Astrocyte of the hippocampus (primary cell): ENCODE measurements at regions not wholly inside any gene's neighbourhood (a gene's known extent, or its start where the extent isn't known, plus 50 kb on each side); places are given as distances from the start of the nearest gene placed in this dataset.
A peak's percentile ranks its signal among the peaks of the same experiment; 100 is the strongest.

Source experiments
- DNase-seq: peaks from one replicate; pipeline ENCODE4 v3.0.0; 2011; ENCODE audit warnings: low read depth, low spot score

DNA sequence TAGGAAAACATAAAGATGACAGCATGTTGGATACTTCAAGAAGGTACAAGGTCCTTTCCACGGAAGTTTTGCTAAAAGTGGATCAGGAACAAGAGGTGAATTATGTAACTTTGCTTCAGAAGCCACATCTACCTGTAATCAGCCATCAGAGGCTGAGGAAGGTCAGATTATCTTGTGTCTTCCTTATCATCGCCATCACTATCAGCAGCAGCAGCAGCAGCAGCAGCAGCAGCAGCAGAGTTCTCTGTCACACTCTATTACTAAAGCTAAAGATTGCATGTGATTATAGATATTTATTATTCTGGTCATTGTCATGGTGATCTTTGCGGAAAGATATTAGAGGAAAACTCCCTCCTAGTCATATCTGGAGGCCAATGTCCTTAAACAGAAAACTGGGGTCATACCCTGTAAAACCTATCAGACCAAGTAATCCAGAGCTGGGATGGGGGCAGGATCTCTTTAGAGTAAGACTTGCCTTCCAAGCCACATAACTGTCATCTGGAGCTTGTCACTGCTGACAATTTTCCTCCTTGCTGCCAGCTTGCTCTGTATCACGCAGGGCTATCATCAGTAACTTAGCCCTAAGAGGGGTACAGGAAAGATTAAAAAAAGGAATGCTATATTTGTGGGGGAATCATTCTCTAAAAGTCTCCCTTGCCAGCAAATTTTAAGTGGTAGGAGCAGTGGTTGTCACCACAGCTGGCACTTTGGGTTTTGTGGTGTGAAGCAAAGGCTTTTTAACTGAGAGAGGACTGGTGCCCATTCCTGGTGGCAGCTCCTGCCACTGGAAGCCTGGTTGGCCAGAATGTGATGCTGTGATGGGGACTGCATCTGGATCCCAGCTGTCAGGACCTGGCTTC is 130.9 kb upstream of the RASGRP1 start:
- DNase-seq, result no peak

DNA sequence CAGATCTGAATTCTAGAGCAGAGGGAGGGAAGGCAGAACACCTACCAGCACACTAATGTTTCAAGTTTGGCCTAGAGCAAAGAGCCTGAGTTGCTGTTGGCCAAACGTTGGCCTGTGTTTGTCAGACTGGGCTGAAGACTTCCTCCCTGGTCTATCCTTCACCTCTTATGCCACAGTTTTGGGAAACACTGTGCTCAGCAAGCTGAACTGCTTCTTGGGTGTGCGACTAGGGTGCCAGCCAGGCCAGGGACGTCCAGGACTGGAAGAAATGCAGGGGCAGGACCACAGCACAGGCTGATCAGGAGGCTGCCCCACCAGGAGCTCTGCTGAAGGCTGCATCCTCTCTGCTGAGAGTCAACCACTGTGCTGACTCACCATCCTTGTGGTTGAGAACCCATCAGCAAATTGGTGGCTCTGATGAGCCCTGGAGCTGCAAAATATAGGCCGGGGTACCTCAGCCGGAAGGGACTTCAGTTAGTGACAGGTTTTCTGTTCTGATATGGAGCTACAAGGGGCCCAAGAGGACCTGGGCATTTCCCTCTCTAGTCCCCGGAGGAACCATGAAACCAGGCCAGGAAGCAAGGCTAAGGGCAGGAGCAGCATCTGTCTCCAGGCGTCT is 131.6 kb upstream of the RASGRP1 start:
- peak; percentile 56 for DNase-seq

DNA sequence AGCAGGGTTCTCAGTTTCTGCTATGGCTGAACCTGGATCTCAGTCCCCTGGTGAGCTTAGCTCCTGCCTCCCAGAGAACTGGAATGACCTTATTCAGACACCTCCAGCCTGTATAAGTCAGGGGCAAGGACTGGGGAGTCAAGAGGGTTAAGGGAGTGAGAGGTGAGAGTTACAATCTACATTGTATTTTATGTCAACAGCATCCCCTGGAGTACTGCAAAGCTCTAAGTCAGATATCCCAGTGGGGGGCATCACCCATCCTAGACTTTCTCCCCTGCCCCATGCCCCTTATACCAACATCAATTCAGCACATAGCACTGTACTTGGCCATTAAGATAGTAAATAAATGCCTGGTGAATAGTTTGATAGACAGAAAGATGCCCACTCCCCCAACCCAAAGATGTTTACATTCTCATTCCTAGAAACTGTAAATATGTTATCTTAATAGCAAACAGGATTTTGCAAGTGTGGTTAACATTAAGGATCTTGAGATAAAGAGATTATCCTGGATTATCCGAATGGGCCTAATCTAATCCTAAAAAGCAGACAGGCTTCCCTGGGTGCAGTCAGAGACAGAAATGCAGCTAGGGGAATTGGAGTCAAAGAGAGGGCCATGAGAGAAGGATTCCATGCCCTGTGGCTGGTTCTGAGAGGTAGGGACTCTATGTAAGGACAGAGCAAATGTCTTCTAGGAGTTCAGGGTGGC is 132.3 kb upstream of the RASGRP1 start:
- DNase-seq, result no peak

DNA sequence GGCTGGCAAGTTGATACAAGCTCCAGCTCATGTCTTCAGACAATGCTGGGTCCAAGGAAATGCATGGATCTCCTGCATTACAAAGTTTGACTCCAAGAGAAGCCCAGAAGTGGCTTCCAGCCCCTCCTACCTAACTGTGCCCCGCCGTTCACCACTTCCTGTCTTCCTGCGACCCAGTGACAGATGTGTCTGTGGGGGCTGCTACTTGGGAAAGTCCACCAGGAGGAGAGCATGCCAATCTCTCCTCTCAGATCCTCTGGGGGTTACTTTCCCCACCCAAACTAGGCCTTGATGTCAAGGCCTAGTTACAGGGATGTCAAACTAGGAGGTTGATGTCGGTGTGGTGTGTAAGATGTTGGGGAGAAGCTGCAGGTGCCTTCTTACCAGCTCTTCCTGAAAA is 133.6 kb upstream of the RASGRP1 start:
- DNase-seq, result no peak

DNA sequence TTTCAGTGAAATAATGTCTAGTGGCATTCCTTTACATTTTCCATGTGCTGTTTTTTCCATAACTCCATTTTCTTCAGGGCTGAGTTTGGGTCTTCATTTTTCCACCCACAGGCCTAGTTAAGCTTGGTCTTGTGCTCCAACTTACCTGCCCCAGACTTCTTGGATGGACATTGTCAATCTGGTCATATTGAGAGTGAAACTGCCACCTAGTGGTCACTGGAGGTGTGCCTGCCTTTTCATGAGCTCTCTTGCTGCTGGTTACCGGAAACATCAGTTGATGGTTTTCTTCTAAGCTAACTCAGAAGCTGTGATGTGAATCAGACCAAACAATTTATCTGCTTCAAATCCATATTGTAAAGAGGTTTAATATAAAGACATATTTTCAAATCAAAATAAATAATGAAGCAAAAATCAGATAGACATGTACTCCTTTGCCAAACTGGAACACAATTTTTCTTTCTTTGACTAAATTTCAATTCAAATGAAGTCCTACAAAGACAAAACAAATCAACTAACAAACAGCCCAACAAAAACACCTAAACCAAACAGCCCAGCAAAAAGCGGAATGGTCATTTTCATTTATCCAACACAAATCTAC is 135.1 kb upstream of the RASGRP1 start:
- DNase-seq, result peak; percentile 75

DNA sequence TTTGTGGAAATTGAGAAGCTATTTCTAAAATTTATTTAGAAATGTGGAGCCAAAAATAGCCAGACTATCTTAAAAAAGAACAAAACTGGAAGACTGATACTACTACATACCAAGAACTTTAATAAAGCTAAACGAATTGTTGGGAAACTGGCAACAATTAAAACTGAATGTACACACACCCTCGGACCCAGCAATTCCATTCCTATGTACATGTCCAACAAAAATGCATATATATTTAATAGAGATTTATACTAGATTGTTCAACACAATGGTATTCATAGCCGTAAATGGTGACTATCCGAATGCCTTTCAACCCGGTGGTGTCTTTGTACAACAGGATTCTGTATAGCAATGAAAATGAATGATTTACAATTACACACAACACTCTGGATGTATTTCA is 136.5 kb upstream of the RASGRP1 start:
- DNase-seq, result no peak

DNA sequence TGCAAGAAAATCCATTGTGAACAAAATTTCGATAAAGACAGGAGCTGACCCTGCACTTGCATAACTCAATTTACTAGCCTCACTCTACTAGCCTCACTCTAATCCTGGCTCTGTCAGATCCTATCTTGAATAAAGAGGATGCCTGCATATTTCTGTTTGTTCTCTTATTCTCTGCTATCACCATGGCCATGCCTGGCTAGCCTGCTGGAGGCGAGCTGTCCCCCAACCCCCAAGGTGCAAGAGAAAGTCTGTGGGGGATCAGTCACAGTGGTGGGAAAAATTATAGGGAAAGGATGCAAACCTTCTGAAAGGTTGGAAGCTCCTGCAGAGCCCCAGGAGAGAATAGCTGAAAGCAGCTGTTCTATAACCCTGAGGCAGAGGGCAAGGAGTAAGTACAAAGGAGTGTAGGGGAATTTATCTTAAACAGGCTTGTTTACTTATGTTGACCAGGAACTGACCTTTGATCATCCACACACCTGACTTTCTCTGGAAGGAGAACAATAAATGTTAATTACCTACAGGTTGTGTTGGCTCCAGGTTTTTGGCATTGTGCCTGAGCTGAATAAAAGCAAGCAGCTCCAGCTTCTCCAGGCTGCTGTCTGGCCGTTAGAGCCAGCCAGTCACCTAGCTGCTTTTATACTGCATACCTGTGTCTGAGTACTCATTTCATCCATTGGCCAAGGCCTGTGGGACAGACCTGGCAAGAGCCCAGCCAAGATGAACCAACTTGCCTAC is 137.7 kb upstream of the RASGRP1 start:
- peak; percentile 45 for DNase-seq

DNA sequence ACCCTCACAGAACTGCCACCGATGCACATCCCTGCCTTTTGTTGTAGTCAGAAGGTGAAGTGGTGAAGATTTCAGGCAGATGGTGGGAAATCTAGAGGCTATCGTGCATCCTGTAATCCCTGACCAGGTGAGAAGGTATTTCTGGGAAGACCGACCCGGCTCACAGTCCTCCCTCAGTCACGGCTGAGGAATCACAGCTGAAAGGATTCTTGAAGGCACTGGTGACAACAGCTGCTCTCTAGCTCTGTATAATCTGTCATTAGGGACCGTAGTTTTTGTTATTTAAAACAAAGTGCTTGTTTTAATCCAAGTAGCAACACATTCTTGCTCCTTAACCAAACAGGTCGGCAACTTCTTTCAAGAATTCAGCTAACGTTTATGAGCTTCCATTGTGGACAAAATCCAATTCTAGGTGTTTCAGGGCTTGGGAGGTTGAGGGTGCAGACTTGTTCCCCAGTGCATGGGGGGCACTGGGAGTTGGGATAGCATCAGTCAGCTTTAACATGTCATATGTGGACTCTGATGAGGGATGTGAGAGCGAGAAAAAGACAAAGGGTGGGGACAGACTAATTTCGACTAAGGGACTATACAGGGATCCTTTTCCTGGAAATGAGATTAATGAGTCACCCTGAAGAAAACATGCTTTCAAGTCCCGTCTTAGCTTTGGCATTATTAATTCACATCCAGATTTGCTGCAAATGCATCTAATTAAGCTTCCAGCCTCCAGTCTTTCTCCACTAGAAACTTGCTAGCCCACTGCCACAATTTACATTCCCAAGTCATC is 141.0 kb upstream of the RASGRP1 start:
- DNase-seq, result peak; percentile 46

DNA sequence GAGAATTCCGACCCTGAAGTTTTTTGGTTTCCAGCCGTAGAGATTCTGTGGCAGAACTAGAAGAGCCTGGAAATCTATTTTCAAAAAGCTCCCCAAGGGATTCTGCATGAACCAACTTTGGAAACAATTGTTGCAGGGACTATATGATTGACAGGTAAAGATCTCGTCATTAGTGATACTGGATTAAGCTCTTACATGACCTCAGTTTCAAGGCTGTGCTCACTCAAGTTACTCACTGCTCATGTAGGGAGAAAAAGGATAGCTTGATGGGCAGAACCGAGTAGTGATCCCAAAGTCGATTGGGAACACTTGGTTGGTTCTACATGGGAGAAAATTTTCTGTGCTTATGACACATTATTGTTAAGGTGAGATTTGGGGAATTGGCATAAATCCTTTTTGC is 142.3 kb upstream of the RASGRP1 start:
- no peak for DNase-seq

DNA sequence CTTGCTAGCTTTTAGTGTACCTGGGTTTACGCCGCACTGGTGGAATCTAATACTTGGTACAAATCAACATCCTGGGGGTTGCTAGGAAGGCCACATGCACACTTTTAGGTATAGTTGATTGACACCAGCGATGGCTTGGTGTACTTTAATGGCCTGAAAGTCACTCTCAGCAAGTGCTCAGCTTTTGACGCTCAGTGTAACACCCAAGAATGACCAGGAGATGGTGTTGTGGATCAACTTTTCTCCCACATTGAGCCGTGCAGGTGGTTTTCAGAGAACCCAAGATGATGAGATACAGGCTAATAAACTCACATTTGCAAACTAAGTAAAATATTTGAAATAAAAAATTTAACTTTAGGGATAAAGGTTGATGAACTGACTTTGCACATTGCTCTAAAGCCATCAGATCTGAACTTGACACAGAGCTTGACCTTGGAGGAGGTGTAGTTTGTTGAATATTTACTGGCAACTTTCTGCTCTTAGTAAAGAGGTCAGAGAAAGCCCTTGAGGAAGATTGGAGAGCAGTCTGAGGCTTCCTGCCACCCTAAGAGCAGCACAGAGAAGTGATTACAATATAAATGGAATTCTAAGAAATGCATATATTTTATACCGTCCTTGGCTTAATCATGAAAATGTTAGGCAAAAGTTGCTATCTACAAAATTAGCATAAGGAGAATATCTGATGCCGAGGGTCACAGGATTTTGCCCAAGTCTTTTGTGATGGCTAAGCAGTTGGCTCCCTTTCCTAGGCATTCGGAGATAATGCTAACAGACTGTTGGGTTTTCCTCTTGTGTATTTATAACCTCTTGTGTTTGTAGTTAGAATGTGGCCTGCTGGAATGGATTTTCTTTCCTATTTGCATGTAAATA is 143.4 kb upstream of the RASGRP1 start:
- peak; percentile 87 for DNase-seq

DNA sequence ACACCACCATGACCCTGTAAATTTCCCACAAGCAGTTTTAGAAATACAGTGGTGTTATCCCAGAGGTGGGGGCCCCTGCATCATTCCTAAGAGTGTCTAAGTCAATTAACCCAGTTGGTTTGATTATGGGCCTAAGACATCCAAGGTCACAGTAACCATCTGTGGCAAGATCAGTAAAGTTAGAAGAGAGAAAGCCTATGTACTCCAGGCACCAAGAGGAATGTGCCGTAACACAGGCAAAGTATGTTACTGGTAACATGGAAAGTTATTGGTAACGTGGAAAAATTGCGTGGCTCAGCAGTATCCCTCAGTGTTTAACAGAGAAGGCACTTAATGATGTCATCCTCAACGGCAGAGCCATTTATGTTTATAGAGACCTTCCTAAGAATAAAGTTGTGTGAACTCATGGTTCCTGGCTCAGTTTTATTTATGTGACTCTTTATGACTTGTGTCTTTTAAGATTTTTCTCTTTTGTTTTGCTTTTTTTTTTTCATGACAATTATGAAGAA is 144.1 kb upstream of the RASGRP1 start:
- DNase-seq, result peak; percentile 30

DNA sequence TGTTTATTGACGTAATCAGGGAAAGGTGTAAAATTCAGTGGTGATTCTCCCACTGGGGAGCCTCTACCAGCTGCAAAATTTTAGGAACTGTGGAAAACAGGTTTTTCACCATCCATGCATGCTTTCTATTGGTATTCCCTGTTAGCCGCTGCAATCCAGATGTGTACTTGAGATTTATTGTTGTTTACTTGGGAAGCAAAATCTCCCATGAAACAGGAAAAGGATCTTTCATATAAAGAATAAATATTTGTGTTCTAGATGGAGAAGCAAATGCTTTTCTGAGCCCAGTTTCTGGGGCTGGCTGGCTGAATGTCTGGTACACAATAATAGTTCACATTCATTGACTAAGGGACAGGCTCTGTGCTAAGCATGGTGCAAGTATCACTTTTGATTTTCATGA is 144.6 kb upstream of the RASGRP1 start:
- DNase-seq, result no peak

DNA sequence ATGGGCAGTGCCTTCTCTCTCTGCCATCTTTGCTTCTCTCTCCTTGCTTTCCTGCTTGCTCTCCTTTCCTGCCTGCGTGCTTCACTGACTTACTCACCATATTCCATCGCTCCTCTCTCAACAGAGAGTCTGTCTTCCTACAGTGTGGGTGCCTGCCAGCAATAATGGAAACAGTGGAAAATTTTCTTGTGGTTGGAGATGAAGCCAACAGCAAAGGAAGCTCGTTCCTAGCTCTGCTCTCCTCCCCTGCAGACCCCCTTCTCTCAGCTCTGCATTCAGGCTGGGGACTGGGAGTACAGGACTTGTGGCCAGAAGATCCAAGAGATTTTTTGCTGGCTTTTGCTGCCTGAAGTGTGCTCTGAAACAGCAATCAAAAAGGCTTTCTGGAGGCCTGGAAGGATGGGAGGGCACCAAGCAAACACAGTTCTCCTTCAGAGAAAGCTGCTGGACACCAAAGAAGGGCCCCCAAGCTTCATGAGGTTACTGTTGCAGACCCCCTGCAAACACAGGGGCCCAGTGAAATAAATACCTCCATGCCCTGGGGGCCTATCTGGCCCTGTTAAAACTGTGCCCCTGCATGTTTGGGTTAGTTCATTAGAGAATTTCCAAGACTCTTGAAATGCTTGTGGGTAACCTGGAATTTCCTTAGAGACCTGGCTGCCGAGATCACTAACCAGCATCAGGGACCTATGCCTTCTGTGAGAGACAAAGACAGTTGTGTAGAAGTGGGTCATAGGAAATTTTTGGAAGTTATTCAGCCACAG is 149.9 kb upstream of the RASGRP1 start:
- peak; percentile 97 for DNase-seq

DNA sequence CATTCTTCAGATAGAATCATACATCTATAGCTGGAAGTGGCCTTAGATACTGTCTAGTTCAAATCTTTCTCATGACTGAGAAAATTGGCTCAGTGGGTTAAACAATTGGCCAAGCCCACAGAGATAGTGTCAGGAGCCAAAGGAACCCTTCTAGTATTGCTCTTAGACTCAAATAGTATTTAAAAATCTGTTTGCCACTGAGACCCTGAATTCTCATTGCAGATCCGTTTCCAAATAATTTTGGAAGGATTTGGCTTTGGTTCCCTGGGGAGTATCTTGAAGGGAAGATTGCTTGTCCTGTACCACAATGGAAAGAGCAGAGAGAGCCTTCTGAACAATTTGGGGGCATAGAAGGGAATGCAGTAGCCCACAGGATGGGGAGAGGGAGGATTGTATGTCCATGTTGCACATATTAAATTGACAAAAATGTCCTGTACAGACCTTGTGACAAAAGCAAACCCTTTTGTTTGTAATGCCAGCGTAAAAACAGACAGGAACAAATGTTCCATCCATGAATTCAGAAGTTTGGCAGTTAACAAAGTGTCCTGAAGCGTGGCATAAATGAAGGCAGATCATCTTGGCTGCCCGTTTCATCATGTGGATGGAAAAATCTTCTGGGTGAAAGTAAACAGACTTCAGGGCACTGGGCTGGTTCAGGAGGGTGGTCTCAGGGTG is 156.4 kb upstream of the RASGRP1 start:
- DNase-seq, result no peak

DNA sequence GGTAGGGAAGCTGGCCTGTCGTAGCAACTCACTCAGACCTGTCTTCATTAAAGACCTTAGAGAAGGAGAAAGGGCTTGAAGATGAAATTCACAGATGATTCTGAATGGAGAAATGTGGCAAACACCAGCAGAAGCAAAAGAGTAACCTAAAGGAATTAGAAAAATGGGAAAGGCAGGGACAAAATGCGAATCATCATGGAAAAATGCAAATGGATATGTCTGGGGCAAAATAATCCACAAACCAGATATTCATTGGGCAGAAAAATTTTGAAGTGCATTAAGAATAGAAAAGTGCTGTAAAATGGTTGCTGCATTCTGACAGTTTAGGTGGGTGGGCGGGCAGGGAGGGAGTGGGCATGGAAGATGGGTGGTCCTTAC is 156.9 kb upstream of the RASGRP1 start:
- DNase-seq, result peak; percentile 39

DNA sequence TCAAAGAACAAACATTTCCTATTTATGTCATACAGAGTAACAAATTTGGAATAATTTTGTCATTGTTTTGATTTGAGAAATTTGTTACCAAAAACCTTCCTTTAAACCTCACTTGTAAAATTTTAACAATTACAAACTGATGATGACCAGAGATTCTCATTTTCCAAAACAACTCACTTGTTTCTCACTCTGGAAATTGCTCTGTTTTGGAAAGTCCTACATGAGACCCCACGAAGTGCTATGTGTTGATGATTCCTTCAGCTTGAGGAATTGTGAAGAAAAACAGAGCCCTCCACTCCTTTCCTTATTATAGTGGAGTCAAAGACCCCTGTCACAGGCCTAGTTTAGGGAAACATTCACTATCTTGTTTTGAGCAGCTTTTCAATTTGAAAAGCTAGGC is 157.6 kb upstream of the RASGRP1 start:
- DNase-seq, result no peak

DNA sequence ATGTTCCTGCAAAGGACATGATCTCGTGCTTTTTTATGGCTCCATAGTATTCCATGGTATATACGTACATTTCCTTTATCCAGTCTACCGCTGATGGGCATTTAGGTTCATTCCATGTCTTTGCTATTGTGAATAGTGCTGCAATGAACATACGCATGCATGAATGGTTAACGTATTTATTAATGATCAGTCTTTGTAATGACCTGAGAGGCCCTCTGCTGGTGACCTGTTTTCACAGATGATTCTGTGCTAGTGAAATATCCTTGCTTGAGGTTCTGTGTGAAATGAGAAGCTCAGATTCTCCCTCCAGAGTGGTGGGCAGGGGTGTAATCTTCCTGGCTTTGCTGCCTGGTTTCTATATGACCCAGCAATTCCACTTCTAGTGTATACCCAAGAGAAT is 160.2 kb upstream of the RASGRP1 start:
- DNase-seq, result no peak

DNA sequence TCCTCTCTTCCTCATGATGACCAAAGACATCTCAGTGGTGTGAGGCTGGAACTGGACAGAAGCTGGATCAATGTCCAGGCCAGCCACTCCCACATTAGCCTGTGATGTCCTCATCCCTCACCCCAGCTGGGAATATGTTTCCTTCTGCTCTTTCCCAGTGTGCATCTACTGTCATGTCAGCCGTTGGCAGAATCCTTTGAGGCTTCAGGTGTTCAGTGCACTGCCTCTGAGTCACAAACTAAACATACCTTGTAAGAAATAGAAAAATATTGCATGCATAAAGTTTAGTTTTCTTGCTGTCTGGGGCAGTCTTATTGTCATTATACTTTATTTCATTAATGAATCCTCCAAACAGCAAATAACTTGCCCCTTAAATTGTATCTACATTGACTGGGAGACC is 161.6 kb upstream of the RASGRP1 start:
- DNase-seq, result no peak
